GM23338 (cell line): ENCODE measurements at regions not wholly inside any gene's neighbourhood (a gene's known extent, or its start where the extent isn't known, plus 50 kb on each side); places are given as distances from the start of the nearest gene placed in this dataset.

ENCODE experiments used
- ATAC-seq: fragments of 200-7000 bp; cut with Tn5 transposase; 3 replicates; pipeline ENCODE4 v1.9.1; 2020
- DNase-seq: peaks from one replicate; pipeline ENCODE4 v3.0.0-alpha.2; 2015; ENCODE audit warnings: low spot score
- H2AFZ ChIP-seq: fragments of 200-600 bp; sonication (generic); 2 replicates; pipeline ENCODE4 v1.8.0; 2016; ENCODE audit warnings: antibody characterized with exemption, mild to moderate bottlenecking, moderate library complexity
- H3F3A ChIP-seq: fragments of 200-600 bp; sonication (generic); replicated peaks from 2 replicates; pipeline ENCODE4 v1.8.0; 2017; ENCODE audit warnings: antibody characterized with exemption, mixed run types, low read depth
- H3K27ac ChIP-seq: fragments of 200-600 bp; sonication (generic); 2 replicates; pipeline ENCODE4 v1.6.1; 2016; ENCODE audit warnings: low read depth
- H3K27me3 ChIP-seq: fragments of 200-600 bp; sonication (generic); 2 replicates; pipeline ENCODE4 v1.8.0; 2016; ENCODE audit warnings: mild to moderate bottlenecking, mixed run types, moderate library complexity; ENCODE audit not compliant: insufficient read depth
- H3K36me3 ChIP-seq: fragments of 200-600 bp; sonication (generic); 2 replicates; pipeline ENCODE4 v1.8.0; 2016; ENCODE audit warnings: mild to moderate bottlenecking; ENCODE audit not compliant: insufficient read depth
- H3K4me1 ChIP-seq: fragments of 200-600 bp; sonication (generic); 2 replicates; pipeline ENCODE4 v1.8.0; 2016; ENCODE audit warnings: mild to moderate bottlenecking, moderate library complexity; ENCODE audit not compliant: insufficient read depth
- H3K4me2 ChIP-seq: fragments of 200-600 bp; sonication (generic); 2 replicates; pipeline ENCODE4 v1.7.1; 2017; ENCODE audit warnings: mixed run types
- H3K4me3 ChIP-seq: fragments of 200-600 bp; sonication (generic); 2 replicates; pipeline ENCODE4 v1.6.1; 2016; ENCODE audit warnings: mixed run types
- H3K79me2 ChIP-seq: fragments of 200-600 bp; sonication (generic); replicated peaks from 2 replicates; pipeline ENCODE4 v1.8.0; 2017; ENCODE audit warnings: mild to moderate bottlenecking; ENCODE audit not compliant: insufficient read depth
- H3K9me2 ChIP-seq: fragments of 200-600 bp; sonication (generic); 2 replicates; pipeline ENCODE4 v1.8.0; 2017; ENCODE audit not compliant: insufficient read depth
- H4K20me1 ChIP-seq: fragments of 200-600 bp; sonication (generic); replicated peaks from 2 replicates; pipeline ENCODE4 v1.8.0; 2017; ENCODE audit warnings: mild to moderate bottlenecking; ENCODE audit not compliant: insufficient read depth
- H3K27ac Mint-ChIP-seq: 2 replicates; pipeline ENCODE4 v1.8.0; 2020; ENCODE audit warnings: inconsistent platforms, mild to moderate bottlenecking, moderate library complexity, mixed read lengths
- H3K27me3 Mint-ChIP-seq: 3 replicates; pipeline ENCODE4 v1.8.0; 2022; ENCODE audit warnings: low read depth, mild to moderate bottlenecking, moderate library complexity, mixed read lengths, inconsistent platforms; ENCODE audit not compliant: insufficient read depth, poor library complexity
- H3K36me3 Mint-ChIP-seq: 3 replicates; pipeline ENCODE4 v1.8.0; 2021; ENCODE audit warnings: low read depth, mild to moderate bottlenecking, inconsistent platforms, moderate library complexity, mixed read lengths
- H3K4me1 Mint-ChIP-seq: 3 replicates; pipeline ENCODE4 v1.8.0; 2020; ENCODE audit warnings: mild to moderate bottlenecking, inconsistent platforms, mixed read lengths
- H3K4me3 Mint-ChIP-seq: 3 replicates; pipeline ENCODE4 v1.8.0; 2021; ENCODE audit warnings: moderate library complexity, mild to moderate bottlenecking, inconsistent platforms, mixed read lengths
- H3K9me3 Mint-ChIP-seq: 3 replicates; pipeline ENCODE4 v1.8.0; 2020; ENCODE audit warnings: moderate library complexity, mild to moderate bottlenecking, inconsistent platforms, mixed read lengths
- CREB1 ChIP-seq: fragments of 250-450 bp; sonication (Bioruptor Pico); IDR thresholded peaks from 2 replicates; pipeline ENCODE4 v1.5.0; 2020; ENCODE audit warnings: low read depth, mild to moderate bottlenecking, moderate library complexity
- CTCF ChIP-seq, 2 experiments: fragments of 200-600 bp in 1 of 2; sonication (generic) in 1 of 2; conservative IDR thresholded peaks; 2 replicates each; pipeline versions ENCODE4 v1.5.1 to v1.6.1; 2016 to 2017; ENCODE audit warnings: antibody characterized with exemption in 2 of 2, low read depth in 2 of 2, mild to moderate bottlenecking in 2 of 2, moderate library complexity in 1 of 2
- ETS1 ChIP-seq: IDR thresholded peaks from 2 replicates; pipeline ENCODE4 v1.6.1; 2016; ENCODE audit warnings: antibody characterized with exemption
- EZH2 ChIP-seq: fragments of 200-600 bp; sonication (generic); IDR thresholded peaks from one replicate; pipeline ENCODE4 v1.8.0; 2017; ENCODE audit warnings: antibody characterized with exemption, mild to moderate bottlenecking, low read depth; ENCODE audit not compliant: unreplicated experiment
- JUNB ChIP-seq: IDR thresholded peaks from one replicate; pipeline ENCODE4 v1.6.1; 2016; ENCODE audit warnings: antibody characterized with exemption; ENCODE audit not compliant: unreplicated experiment
- NANOG ChIP-seq: IDR thresholded peaks from 2 replicates; pipeline ENCODE4 v1.6.1; 2016; ENCODE audit warnings: antibody characterized with exemption, borderline replicate concordance
- POLR2AphosphoS5 ChIP-seq: IDR thresholded peaks from 2 replicates; pipeline ENCODE4 v1.6.1; 2016; ENCODE audit warnings: antibody characterized with exemption, low read depth
- REST ChIP-seq: IDR thresholded peaks from one replicate; pipeline ENCODE4 v1.6.1; 2018; ENCODE audit warnings: antibody characterized with exemption; ENCODE audit not compliant: unreplicated experiment
- STAT1 ChIP-seq: IDR thresholded peaks from one replicate; pipeline ENCODE4 v1.6.1; 2016; ENCODE audit warnings: antibody characterized with exemption; ENCODE audit not compliant: unreplicated experiment
- ZNF114 ChIP-seq: fragments of 250-450 bp; sonication (Bioruptor Pico); IDR thresholded peaks from 2 replicates; pipeline ENCODE4 v1.5.0; 2020; ENCODE audit warnings: mild to moderate bottlenecking, moderate library complexity
- ZNF331 ChIP-seq: fragments of 250-450 bp; sonication (Bioruptor Pico); IDR thresholded peaks from 2 replicates; pipeline ENCODE4 v1.5.0; 2020; ENCODE audit warnings: low read depth, mild to moderate bottlenecking, moderate library complexity

GRCh38 chr9:86469476-86470250, 115.5 kb upstream of the TUT7 start:
- Histone ChIP-seq H3K27me3 (no peaks in the 10 kb centered on the region), H3K36me3 (no peaks in the 10 kb centered on the region), H3K4me1 (no peaks in the 10 kb centered on the region), H3F3A (no peaks in the 10 kb centered on the region), H3K9me2 (0 out of 2 replicates have a peak, but pooled peaks cover 2% of the 10 kb centered on the region), H4K20me1 (no peaks in the 10 kb centered on the region), H3K27ac (no peak overlapping the region), H3K4me3 (no peak overlapping the region), H3K79me2 (no peaks in the 10 kb centered on the region), H2AFZ (no peak overlapping the region), H3K4me2 (no peak overlapping the region)
- DNase-seq (no peak), ATAC-seq (no peak)
- Mint-ChIP-seq H3K27ac (no peak overlapping the region), H3K36me3 (no peaks in the 10 kb centered on the region), H3K9me3 (no peaks in the 10 kb centered on the region; the same call in 2 of the 3 replicates), H3K4me1 (peaks cover 2% of the 10 kb centered on the region; the same call in 1 of the 3 replicates), H3K27me3 (no peaks in the 10 kb centered on the region), H3K4me3 (no peak overlapping the region)
- TF ChIP-seq ETS1 = no peak
- TF ChIP-seq CTCF (conservative IDR thresholded peaks at IDR 0.05; ENCODE audit: low read depth in 2 of 2) = no peak
- TF ChIP-seq STAT1 = no peak
- TF ChIP-seq EZH2 = no peak
- no peak for TF ChIP-seq ZNF114 (CRISPR knock-in tag)
- no peak for TF ChIP-seq ZNF331 (CRISPR knock-in tag)
- TF ChIP-seq POLR2AphosphoS5 = no peak
- TF ChIP-seq REST = no peak
- TF ChIP-seq NANOG = no peak
- TF ChIP-seq JUNB = no peak
- no peak for TF ChIP-seq CREB1 (CRISPR knock-in tag)
